ENCODE measurements at regions not wholly inside any gene's neighbourhood (a gene's known extent, or its start where the extent isn't known, plus 50 kb on each side); places are given as distances from the start of the nearest gene placed in this dataset.

DNA sequence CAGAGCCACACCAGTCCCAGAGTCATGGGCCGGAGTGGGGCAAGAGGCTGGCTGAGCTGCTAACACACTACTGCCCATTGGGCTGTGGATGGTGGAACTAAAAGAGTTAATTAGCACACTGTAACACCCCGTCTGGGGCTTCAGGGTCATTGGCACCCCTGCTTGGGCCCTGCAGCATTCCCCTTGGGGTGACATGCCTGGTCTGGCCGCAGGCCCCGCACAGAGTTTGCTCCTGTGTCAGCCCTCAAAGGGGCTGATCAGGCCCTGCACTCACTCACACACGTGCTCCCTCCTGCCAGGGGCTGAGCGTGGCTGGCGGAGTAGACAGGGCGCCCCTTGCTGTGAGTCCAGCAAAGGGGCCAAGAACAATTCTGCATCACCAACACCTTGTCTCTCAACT lies 1499.6 kb upstream of the TMEM132C start:
- no peak for DNase-seq (ENCODE audit: low spot score)

DNA sequence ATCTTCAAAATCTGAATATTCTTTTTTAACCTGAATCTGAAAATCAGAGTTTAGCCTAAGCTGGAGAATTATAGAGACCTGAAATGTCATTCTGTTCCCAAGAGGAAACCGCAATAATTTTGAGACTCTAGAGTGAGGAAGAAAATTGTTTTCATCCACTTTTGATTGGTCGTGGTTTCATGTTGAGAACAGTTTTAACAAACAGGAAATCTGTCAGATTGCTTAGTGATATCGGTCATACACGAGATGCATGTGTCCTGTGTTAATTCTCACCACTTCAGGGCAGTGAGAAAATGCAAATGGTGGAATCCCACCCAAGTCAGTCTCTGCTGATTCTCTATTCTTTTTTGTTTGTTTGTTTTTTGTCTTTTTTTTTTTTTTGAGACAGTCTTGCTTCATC lies 1498.5 kb upstream of the TMEM132C start:
- DNase-seq (ENCODE audit: low spot score), result peak; percentile 52

DNA sequence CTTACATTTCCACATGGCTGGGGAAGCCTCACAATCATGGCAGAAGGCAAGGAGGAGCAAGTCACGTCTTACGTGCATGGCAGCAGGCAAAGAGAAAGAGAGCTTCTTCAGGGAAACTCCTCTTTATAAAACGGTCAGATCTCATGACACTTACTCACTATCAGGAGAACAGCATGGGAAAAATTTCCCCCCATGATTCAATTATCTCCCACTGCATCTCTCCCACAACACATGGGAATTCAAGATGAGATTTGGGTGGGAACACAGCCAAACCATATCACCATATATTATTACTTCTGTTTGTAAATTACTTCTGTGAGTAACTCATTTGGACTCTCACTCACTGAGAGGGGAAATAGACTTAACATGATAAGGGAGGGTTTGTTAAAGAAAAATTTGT lies 1496.8 kb upstream of the TMEM132C start:
- no peak for DNase-seq (ENCODE audit: low spot score)

DNA sequence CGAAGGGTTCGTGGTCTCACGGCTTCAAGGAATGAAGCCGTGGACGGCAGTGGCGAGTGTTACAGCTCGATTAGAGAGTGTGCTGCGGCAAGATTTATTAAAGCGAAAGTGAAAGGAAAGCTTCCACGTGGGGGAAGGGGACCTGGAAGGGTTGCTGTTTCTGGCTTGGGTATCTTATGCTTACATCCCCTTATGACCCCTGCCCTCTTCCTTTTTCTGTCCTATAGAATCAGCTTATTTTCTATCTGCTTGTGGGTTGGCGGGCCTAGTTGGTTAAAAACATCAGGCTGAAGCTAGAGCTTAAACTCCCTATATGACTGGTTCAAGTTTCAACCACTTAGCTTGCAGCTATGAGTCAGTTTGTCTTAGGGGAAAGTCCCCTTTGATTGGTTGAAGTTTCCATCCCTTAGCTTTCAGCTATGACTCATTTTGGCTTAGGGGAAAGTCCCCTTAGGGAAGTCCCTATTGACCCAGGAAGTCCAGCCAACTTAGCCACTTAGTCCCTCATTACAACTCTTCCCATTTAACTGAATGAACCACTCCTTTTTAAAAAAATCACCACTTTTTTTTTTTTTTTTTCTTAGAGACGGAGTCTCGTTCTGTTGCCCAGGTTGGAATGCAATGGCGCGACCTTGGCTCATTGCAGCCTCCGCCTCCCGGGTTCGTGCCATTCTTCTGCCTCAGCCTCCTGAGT lies 1494.7 kb upstream of the TMEM132C start:
- DNase-seq (ENCODE audit: low spot score), result peak; percentile 85

DNA sequence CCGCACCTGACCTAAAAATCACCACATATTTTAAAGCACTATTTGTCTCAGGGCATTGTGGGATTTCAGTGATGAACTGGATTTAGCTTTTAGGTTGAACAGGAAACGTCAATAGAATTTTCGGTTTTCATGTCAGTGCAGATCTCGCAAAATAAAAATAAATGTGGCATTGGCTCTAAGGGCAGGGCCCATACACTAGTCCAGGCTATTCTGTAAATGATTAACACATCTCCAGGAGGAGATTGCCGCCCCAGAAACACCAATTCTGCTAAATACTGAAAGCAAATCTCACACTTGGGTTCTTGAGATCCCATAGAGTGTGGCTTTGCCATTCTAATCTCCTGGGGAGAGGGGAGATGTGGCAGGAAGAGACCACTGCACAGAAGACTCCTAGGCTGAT lies 1494.0 kb upstream of the TMEM132C start:
- DNase-seq (ENCODE audit: low spot score), result no peak

DNA sequence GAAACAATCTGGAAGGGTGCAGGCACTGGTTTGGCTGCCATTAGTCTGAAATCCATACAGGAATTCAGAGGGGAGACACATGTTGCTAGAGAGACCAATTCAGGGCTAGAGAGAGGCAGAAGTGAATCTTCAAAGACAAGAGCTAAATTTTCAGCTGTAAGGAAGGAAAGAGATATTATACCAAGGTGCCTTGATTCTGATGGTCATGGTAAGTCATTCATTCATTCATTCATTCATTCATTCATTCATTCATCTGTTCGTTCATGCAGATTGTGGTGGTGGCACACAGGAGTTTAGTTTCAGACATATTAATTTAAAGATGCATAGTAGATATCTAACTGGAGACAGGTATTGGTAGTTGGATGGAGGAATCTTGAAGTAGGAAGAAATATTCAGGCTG lies 1493.5 kb upstream of the TMEM132C start:
- DNase-seq (ENCODE audit: low spot score), result no peak

DNA sequence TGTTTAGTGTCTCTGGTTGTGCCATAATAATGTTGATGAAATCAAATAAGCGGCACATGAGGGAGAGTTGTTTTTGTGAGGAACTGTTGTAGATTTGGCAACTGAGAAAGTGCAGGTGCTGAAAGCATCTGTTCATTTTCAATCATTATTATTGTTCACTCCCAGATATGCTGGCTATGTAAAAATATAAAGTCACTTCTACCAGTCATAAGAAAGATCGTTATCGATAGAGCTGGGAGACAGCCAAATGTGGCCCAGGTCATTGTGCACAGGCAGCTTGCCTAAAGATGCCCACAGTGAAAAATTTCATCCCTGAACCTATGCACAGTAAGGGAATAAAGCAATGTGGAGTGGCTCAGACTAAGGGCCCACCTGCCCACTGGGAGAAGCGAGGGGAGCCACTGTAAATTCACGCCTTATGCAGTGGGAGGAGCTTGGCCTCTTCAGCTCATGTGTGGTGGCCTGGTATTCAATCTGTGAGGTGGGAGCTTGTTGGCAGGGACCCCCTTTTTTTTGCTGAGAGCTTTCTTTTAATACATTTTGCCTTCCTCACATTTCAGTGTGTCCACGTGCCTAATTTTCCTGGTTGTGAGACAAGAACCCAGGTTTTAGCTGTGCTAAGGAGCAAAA lies 1490.8 kb upstream of the TMEM132C start:
- DNase-seq (ENCODE audit: low spot score), result no peak

DNA sequence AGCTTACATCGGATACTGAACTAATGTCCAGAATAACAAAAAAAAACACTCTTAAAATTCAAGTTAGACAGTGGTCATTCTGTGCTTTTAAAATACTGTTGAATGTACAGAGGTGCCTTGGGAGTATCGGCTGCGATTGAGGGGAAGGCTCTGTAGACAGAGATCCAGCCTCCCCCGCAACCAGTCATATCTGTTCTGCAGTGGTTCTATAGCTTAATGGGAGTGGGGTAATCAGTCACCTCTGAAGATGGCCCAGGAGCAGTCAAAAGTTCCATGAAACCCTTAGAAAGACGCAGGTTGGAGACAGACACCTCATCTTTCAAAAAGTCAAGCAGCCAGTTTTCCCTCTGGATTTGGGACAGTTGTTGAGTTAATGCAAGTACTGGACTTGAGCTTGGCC lies 1486.6 kb upstream of the TMEM132C start:
- DNase-seq (ENCODE audit: low spot score), result no peak

DNA sequence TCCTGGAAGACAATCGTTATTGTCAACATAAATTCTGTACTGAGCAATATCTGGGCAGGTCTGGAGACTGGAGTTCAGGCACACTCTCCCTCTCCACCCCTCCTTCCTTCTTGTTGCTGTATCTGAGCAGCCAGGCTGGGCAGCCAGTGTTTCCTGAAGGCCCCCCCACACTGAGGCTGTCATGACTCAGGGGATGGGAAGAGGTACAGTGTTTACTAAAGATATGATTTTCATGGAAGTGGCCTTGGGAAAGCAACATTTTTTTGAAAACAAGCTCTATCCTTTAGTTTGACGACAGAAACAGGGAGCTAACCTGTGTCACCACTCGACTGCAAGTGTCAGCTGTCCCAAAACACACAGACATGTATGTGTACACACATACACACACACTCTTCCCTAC lies 1485.4 kb upstream of the TMEM132C start:
- no peak for DNase-seq (ENCODE audit: low spot score)

DNA sequence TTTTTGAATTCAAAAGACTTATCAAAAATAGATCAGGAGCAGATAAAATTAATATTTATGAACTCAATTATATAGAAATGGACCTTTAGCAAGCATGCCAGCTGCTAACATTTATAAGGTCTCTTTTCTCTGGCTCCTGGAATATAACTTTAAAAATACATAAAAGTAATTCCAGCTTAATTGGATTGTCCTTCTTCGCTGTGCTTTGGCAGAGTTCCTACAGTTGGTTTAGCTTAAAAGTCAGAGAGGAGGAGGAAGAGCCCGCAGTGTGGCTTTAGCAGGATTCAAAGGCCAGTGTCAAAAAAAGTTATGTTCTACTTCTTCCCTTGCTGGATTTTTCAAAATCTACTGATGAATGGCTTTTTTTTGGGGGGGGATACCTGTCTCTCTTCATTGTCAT lies 1484.9 kb upstream of the TMEM132C start:
- DNase-seq (ENCODE audit: low spot score), result no peak

DNA sequence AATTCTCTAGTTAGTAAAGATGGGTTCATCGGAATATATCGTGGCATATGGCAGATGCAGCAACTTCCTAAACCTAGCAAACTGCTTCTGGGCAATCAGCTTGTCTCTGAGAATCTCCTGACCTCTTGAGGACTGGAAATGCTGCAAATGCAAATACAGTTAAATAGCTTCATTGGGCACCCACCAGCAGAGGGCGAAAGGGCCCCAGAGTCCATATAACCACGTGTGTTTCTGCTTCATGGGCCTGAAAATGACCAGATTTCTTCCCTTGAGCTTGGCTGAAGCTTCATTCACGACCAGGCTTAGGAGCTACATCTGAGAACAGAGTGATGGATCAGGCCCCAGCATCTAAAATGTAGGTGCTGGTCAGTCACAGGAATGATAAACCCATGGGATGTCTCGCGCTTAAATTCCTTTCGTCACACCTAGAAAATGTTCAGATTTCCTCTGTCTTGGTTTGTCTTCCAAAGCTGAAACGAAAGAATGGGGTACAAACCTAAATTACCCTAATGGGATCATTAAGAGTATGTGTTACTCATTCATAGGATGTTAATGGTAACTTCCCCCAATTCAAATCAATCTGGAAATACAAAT lies 1482.5 kb upstream of the TMEM132C start:
- peak; percentile 38 for DNase-seq (ENCODE audit: low spot score)

DNA sequence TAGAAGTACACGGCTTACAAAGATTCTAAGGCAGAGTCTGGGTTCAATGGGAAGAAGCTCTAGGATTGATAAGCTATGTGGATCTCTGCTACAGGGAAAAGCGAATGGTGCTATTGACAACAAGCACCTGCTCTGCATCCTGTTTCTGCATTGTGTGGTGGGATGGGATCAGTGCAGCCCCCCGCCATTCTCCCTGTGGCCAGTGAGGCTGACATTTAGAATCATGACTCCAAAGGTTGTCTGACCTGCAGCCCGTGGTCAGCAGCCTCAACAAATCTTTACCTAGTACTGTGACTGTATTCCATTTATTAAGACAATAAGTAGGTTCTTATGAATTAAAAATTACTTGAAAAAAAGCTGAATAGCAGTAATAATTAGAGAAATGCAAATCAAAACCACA lies 1477.0 kb upstream of the TMEM132C start:
- no peak for DNase-seq (ENCODE audit: low spot score)

DNA sequence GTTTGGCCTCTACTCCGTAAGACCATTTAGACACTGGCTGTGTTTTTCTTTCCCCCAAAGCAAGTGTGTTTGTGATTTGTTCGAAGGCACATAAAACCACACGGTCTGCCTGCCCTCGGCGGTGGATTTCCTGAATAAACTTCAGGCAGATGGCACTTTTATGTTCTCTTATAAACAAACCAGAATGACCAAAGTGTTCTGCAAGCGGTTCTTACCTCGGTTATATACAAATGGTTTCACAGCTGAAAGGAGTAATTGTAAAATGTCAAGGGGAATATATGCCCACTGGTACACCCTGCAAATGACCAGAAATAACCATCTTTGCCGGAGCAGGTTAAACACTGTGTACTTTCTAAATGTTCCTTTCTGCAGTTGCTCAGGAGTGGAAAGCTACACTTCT lies 1475.8 kb upstream of the TMEM132C start:
- DNase-seq (ENCODE audit: low spot score), result no peak

DNA sequence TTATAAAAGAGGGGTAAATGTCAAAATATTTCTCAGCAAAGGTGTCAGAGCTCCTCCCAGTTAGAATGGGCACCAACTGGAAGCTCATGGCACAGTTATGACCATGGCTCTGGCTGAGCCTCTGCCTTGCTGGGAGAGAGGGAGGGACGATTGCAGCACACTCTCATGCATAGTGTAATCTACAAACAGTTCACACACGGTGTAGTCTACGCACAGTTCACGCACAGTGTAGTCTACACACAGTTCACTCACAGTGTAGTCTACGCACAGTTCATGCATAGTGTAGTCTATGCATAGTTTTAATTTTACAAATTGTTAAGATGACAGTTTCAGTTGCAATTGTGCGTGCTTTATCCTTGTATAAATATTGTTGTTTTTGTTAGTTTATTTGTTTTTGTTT lies 1474.6 kb upstream of the TMEM132C start:
- DNase-seq (ENCODE audit: low spot score), result no peak

DNA sequence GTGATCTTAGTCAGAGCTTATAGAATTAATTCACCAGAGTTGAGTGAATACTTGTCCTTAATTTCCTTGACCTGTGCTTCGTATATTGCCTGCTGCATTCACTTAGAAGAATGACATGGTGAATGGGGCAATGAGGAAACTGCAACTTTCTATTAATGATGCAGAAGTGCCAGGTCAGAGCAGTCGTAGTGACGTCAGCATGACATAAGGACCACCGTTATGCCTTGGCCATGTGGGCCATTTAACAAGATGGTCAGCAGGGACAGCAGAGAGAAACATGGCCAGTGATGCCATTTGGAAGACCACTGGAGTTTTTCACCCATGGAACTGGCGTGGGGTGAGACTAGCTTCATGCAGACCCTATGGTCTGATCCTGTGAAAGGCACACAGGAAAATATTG lies 1469.4 kb upstream of the TMEM132C start:
- DNase-seq (ENCODE audit: low spot score), result no peak

DNA sequence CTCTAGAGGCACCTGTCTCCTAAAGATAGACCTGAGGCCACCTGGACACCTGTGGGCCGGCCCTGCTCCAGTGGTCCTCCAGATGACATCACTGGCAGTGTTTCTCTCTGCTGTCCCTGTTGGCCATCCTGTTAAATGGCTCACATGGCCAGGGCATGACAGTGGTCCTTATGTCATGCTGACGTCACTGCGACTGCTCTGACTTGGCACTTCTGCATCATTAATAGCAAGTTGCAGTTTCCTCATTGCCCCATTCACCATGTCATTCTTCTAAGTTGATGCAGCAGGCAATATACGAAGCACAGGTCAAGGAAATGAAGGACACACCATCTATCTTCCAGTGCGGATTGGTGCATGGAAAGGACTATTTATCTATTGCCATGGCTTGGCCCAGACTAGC lies 1468.5 kb upstream of the TMEM132C start:
- DNase-seq (ENCODE audit: low spot score), result no peak

DNA sequence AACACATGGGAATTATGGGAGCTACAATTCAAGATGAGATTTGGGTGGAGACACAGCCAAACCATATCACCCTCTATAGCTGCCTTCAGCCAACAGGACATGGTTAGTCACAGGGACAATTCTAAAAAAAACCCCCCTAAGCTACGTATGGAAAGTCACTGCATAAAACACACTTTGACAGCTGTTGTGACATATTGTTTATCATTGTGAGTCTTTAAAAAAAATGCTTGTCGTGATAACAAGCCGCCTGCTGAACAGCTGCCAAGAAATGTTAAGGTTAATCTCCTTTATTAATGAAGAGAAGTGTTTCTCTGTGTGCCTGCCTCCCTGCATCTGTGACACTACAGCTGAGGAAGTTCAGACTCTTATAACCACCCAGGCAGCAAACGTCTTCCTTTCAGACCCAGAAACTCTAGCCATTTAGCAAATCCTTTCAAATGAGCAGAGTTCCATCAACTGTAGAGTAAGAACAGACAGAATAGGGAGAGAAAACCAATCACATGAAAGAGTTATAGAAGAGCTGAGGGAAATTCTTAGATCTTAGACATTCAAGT lies 1459.6 kb upstream of the TMEM132C start:
- DNase-seq (ENCODE audit: low spot score), result no peak

DNA sequence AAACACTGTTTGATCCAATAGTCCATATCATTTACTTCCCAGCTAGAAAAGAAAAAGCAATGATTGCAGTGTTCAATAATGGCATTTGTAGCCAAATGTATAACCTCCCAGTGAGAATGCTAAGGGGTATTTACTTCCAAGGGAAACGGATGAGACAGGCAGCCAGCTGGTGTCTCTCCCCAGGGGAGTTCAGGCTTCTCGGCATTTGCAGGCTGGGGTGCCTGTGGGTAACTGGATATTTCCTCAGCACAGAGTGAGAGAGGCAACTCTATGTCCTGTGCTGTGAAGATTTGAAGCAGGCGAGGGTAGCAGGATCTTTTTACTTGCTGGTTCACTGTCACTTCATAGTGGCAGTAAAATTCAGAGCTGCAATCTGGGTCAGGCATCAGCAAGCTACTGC lies 1455.6 kb upstream of the TMEM132C start:
- DNase-seq (ENCODE audit: low spot score), result no peak

DNA sequence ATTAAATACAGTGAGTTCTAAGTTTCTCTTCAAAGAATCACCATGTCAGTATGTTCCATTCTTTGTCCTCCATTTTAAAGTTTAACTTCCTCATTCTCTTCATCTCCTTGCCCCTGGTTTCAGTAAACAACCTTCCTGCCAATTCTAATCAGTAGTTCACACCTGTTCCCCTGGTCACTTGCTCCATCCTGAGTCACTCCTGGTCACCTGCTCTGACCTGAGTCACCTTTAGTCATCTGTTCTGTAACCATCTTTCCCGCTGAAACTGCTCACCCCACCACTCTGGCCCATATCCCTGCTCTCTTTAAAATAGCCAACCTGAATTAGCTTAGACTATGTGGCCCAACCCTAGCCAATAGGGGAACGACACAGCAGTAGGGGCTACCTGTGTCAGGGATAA lies 1447.4 kb upstream of the TMEM132C start:
- no peak for DNase-seq (ENCODE audit: low spot score)

DNA sequence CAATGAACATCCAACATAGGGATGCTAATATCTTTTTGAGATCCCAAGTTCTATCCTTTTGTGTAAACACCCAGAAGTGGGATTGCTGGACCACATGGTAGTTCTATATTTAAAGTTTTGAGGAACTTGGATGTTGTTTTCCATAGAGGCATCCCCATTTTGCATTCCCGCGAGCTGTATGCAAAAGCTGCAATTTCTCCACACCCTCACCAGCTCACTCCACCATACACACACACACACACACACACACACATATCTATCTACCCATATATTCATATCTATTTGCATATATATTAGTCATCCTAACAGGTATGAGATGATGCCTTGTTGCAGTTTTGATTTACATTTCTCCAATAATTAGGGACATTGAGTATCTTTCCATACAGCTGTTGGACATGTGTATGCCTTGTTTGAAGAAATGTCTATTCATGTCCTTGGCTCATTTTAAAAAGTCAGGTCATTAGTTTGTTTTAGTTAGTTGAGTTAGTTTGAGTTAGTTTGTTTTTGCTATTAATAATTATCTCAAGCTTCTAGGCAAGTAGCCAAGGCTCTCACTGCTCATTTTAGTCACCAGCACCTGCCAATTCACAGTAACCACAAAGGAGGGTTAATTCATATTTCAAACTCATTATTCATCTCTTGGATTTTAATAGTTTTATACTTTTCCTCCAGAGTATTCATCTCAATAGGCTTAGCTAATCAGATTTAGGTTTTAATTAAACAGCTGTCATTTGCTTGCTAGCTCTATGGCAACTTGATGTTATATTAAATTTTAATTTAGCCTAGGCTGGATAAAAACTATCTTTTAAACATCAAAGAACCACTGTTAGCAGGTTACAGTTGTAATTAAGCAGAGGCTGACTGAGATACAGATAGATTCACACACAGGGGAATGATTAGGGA lies 1435.9 kb upstream of the TMEM132C start:
- no peak for DNase-seq (ENCODE audit: low spot score)

DNA sequence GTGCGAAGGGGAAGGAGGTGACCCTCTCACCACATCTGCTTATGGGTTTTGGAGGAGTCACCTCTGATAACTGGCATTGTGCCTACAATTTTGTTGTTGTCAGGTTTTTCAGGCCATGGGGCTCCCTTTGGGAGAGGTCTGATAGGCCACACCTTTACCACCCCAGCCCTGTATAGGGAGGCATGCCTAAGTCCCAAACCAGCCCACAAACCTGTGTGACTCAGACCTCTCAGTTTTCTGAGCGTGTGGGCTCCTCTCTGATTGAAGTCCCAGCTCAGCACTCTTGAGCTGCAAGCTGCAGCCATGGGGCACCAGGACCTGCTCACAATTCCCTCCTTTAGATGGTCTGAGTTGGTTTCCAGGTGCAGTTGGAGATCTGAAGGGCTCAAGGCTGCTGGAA lies 1429.3 kb upstream of the TMEM132C start:
- no peak for DNase-seq (ENCODE audit: low spot score)

DNA sequence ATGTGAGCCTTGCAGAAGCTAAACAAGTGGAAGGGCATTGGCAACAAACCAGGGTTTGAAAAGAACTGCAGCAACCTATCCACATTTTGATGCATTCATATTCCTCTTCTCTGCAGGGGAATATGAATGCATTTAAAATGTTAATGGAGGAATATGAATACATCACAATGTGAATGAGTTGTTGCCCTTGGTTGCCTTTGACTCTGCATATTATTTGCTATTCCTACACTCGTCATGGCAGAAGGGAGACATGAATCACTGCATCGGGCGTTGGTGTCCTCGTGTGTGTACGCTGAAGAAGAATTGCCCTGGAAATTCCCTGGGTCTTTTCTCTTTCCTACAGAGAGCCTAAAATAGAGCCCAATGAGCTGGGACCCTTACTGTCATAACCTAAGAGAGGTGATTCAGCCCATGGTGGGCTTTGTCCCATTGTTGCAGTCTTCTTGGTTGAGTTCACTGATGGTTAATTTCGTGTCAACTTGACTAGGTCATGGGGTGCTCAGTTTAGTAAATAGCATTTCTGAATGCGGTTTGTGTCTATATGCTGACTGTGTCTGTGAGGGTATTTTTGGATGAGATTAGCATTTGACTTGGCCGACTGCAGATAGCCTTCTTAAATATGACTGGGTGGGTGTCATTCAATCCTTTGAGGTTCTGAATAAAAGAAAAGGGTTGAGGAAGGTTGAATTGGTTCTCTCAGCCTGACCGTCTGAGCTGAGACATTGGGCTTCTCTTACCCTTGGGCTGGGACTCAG lies 1422.9 kb upstream of the TMEM132C start:
- no peak for DNase-seq (ENCODE audit: low spot score)
